Neutrophil (primary cell): ENCODE measurements at regions not wholly inside any gene's neighbourhood (a gene's known extent, or its start where the extent isn't known, plus 50 kb on each side); places are given as distances from the start of the nearest gene placed in this dataset.
"Not testable (repeated sequence)": the region's sequence is repeated elsewhere in the genome, so short reads cannot be mapped to it uniquely, and the experiment has no call there.

Experiments used
- H3K27ac ChIP-seq: fragments of 200-600 bp; sonication (generic); 2 replicates; pipeline ENCODE4 v1.5.1; 2016; ENCODE audit warnings: mild to moderate bottlenecking, moderate library complexity
- H3K27me3 ChIP-seq: fragments of 200-600 bp; sonication (generic); 2 replicates; pipeline ENCODE4 v1.6.0; 2016; ENCODE audit warnings: mild to moderate bottlenecking
- H3K36me3 ChIP-seq: fragments of 200-600 bp; sonication (generic); 2 replicates; pipeline ENCODE4 v1.5.1; 2017
- H3K4me1 ChIP-seq, 2 experiments: fragments of 200-600 bp in 1 of 2; sonication (generic) in 1 of 2; 1 replicate in 1 of 2; 2 replicates in 1 of 2; pipeline versions ENCODE4 v1.5.1 to v1.6.1; 2013 to 2016; ENCODE audit warnings: low read depth in 1 of 2, low read length in 1 of 2, mild to moderate bottlenecking in 1 of 2, moderate library complexity in 1 of 2; ENCODE audit not compliant: control insufficient read depth in 1 of 2, insufficient read depth in 1 of 2
- H3K4me3 ChIP-seq, 2 experiments: fragments of 200-600 bp in 1 of 2; sonication (generic) in 1 of 2; 1 replicate in 1 of 2; 2 replicates in 1 of 2; pipeline ENCODE4 v1.5.1; 2013 to 2016; ENCODE audit warnings: low read depth in 1 of 2, low read length in 1 of 2, mild to moderate bottlenecking in 1 of 2, moderate library complexity in 1 of 2
- H3K9me3 ChIP-seq: fragments of 200-600 bp; sonication (generic); 2 replicates; pipeline ENCODE4 v1.5.1; 2016
- CTCF ChIP-seq: fragments of 200-600 bp; sonication (generic); IDR thresholded peaks from 2 replicates; pipeline ENCODE4 v1.5.1; 2016; ENCODE audit warnings: antibody characterized with exemption

- no peak for TF ChIP-seq CTCF
- H3K27me3 ChIP-seq, result no peaks in the 10 kb centered on the region
- H3K36me3 ChIP-seq, result no peaks in the 10 kb centered on the region
- no peak overlapping the region for H3K4me3 ChIP-seq
- no peaks in the 10 kb centered on the region for H3K4me1 ChIP-seq
- no peaks in the 10 kb centered on the region for H3K9me3 ChIP-seq
- no peak overlapping the region for H3K27ac ChIP-seq
These were observed 1507.1 kb upstream of the DEFB115 start for GRCh38 chr20:29750268-29750899.

- H3K4me3 ChIP-seq, H3K9me3 ChIP-seq, H3K27me3 ChIP-seq, H3K36me3 ChIP-seq, H3K4me1 ChIP-seq, H3K27ac ChIP-seq: not testable (repeated sequence)
These were observed 1504.6 kb upstream of the DEFB115 start for GRCh38 chr20:29752644-29753425.

GRCh38 chr20:29753426-29753746 is 1504.1 kb upstream of the DEFB115 start:
- not testable (repeated sequence) for H3K4me3 ChIP-seq, H3K4me1 ChIP-seq, H3K27ac ChIP-seq, H3K36me3 ChIP-seq, H3K27me3 ChIP-seq, H3K9me3 ChIP-seq

- H3K4me1 ChIP-seq, H3K36me3 ChIP-seq, H3K9me3 ChIP-seq, H3K27ac ChIP-seq, H3K4me3 ChIP-seq, H3K27me3 ChIP-seq: not testable (repeated sequence)
These were observed 1503.6 kb upstream of the DEFB115 start for GRCh38 chr20:29753879-29754278.

- H3K4me1 ChIP-seq, H3K4me3 ChIP-seq, H3K27me3 ChIP-seq, H3K9me3 ChIP-seq, H3K27ac ChIP-seq, H3K36me3 ChIP-seq: not testable (repeated sequence)
These were observed 1501.5 kb upstream of the DEFB115 start for GRCh38 chr20:29755854-29756498.

- H3K27ac ChIP-seq, result no peak overlapping the region
- no peaks in the 10 kb centered on the region for H3K9me3 ChIP-seq
- H3K36me3 ChIP-seq, result no peaks in the 10 kb centered on the region
- no peak for TF ChIP-seq CTCF
- no peaks in the 10 kb centered on the region for H3K27me3 ChIP-seq
- no peak overlapping the region for H3K4me3 ChIP-seq
- H3K4me1 ChIP-seq, result no peaks in the 10 kb centered on the region
These were observed 1500.8 kb upstream of the DEFB115 start for GRCh38 chr20:29756664-29757063.

GRCh38 chr20:29761621-29762385 is 1495.7 kb upstream of the DEFB115 start:
- H3K36me3 ChIP-seq, H3K27ac ChIP-seq, H3K9me3 ChIP-seq, H3K4me1 ChIP-seq, H3K4me3 ChIP-seq, H3K27me3 ChIP-seq: not testable (repeated sequence)

GRCh38 chr20:29762620-29763019 is 1494.8 kb upstream of the DEFB115 start:
- Histone ChIP-seq H3K27me3 (no peaks in the 10 kb centered on the region), H3K9me3 (no peaks in the 10 kb centered on the region), H3K27ac (no peak overlapping the region), H3K36me3 (no peaks in the 10 kb centered on the region), H3K4me1 (no peaks in the 10 kb centered on the region), H3K4me3 (no peak overlapping the region)
- TF ChIP-seq CTCF, result no peak
